ENCODE measurements at regions not wholly inside any gene's neighbourhood (a gene's known extent, or its start where the extent isn't known, plus 50 kb on each side); places are given as distances from the start of the nearest gene placed in this dataset.

- DNase-seq: no peak
- Histone ChIP-seq H4K20me1 (ENCODE audit: insufficient read depth, low read length) (no peaks in the 10 kb centered on the region), H3K9me3 (ENCODE audit: insufficient read depth, low read length, severe bottlenecking) (no peaks in the 10 kb centered on the region), H3K27me3 (ENCODE audit: insufficient read depth, low read length, poor library complexity) (no peaks in the 10 kb centered on the region), H3K4me1 (ENCODE audit: insufficient read depth, low read length) (no peaks in the 10 kb centered on the region), H3K79me2 (ENCODE audit: insufficient read depth, low read length) (no peaks in the 10 kb centered on the region), H3K4me3 (ENCODE audit: low read depth in 1 of 2, low read length in 2 of 2) (no peak overlapping the region), H3K27ac (ENCODE audit: low read length) (no peak overlapping the region), H3K36me3 (ENCODE audit: insufficient read depth, low read length) (no peaks in the 10 kb centered on the region), H2AFZ (ENCODE audit: low read depth, low read length) (no peak overlapping the region), H3K9ac (ENCODE audit: low read depth, low read length) (no peak overlapping the region), H3K4me2 (ENCODE audit: insufficient read depth, low read length) (no peak overlapping the region)
- no peak for ATAC-seq (ENCODE audit: insufficient read depth, low read depth)
- no peak for TF ChIP-seq CTCF (IDR thresholded peaks at IDR 0.05; ENCODE audit: borderline replicate concordance, extremely low read depth, low read length, poor library complexity, severe bottlenecking)
- no peak for TF ChIP-seq EZH2 (IDR thresholded peaks at IDR 0.05; ENCODE audit: borderline replicate concordance, low read depth, low read length, severe bottlenecking)
Measured at GRCh38 chr4:181760560-181760959, 482.6 kb upstream of the TENM3 start.

DNA sequence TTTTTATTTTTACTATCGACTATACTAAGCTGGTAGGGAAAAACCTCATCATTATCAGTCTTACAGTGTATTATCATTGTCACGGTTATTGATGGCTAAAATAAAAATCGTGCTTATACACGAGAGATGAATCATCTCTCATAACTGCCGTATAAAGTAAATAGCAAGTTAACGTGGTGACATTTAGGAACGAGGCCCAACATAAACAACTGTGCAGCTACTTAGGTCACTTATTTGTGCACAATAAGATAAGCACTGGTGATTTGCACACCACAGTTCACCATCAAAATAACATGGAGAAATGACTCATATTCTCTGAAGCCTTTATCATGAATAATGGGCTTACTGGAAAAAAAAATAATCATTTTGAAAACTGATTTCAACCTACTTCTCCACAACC is 482.0 kb upstream of the TENM3 start:
- H2AFZ ChIP-seq (ENCODE audit: low read depth, low read length): no peak overlapping the region
- no peaks in the 10 kb centered on the region for H3K36me3 ChIP-seq (ENCODE audit: insufficient read depth, low read length)
- no peak overlapping the region for H3K4me3 ChIP-seq (ENCODE audit: low read depth in 1 of 2, low read length in 2 of 2)
- H3K79me2 ChIP-seq (ENCODE audit: insufficient read depth, low read length): no peaks in the 10 kb centered on the region
- H3K27me3 ChIP-seq (ENCODE audit: insufficient read depth, low read length, poor library complexity): no peaks in the 10 kb centered on the region
- no peaks in the 10 kb centered on the region for H3K9me3 ChIP-seq (ENCODE audit: insufficient read depth, low read length, severe bottlenecking)
- H3K27ac ChIP-seq (ENCODE audit: low read length): no peak overlapping the region
- H3K9ac ChIP-seq (ENCODE audit: low read depth, low read length): no peak overlapping the region
- H3K4me1 ChIP-seq (ENCODE audit: insufficient read depth, low read length): no peaks in the 10 kb centered on the region
- DNase-seq (no peak), ATAC-seq (ENCODE audit: insufficient read depth, low read depth) (no peak)
- H3K4me2 ChIP-seq (ENCODE audit: insufficient read depth, low read length): no peak overlapping the region
- no peaks in the 10 kb centered on the region for H4K20me1 ChIP-seq (ENCODE audit: insufficient read depth, low read length)
- TF ChIP-seq EZH2 (IDR thresholded peaks at IDR 0.05; ENCODE audit: borderline replicate concordance, low read depth, low read length, severe bottlenecking) (no peak), CTCF (IDR thresholded peaks at IDR 0.05; ENCODE audit: borderline replicate concordance, extremely low read depth, low read length, poor library complexity, severe bottlenecking) (no peak)

GRCh38 chr4:181766061-181766548 is 477.1 kb upstream of the TENM3 start:
- Histone ChIP-seq H3K9me3 (ENCODE audit: insufficient read depth, low read length, severe bottlenecking) (no peaks in the 10 kb centered on the region), H3K27me3 (ENCODE audit: insufficient read depth, low read length, poor library complexity) (no peaks in the 10 kb centered on the region), H4K20me1 (ENCODE audit: insufficient read depth, low read length) (no peaks in the 10 kb centered on the region), H3K9ac (ENCODE audit: low read depth, low read length) (no peak overlapping the region), H3K4me2 (ENCODE audit: insufficient read depth, low read length) (no peak overlapping the region), H3K36me3 (ENCODE audit: insufficient read depth, low read length) (no peaks in the 10 kb centered on the region), H3K4me1 (ENCODE audit: insufficient read depth, low read length) (no peaks in the 10 kb centered on the region), H3K4me3 (ENCODE audit: low read depth in 1 of 2, low read length in 2 of 2) (no peak overlapping the region), H3K79me2 (ENCODE audit: insufficient read depth, low read length) (no peaks in the 10 kb centered on the region), H3K27ac (ENCODE audit: low read length) (no peak overlapping the region), H2AFZ (ENCODE audit: low read depth, low read length) (no peak overlapping the region)
- DNase-seq: no peak
- ATAC-seq (ENCODE audit: insufficient read depth, low read depth): no peak
- TF ChIP-seq EZH2 (IDR thresholded peaks at IDR 0.05; ENCODE audit: borderline replicate concordance, low read depth, low read length, severe bottlenecking): no peak
- no peak for TF ChIP-seq CTCF (IDR thresholded peaks at IDR 0.05; ENCODE audit: borderline replicate concordance, extremely low read depth, low read length, poor library complexity, severe bottlenecking)

DNA sequence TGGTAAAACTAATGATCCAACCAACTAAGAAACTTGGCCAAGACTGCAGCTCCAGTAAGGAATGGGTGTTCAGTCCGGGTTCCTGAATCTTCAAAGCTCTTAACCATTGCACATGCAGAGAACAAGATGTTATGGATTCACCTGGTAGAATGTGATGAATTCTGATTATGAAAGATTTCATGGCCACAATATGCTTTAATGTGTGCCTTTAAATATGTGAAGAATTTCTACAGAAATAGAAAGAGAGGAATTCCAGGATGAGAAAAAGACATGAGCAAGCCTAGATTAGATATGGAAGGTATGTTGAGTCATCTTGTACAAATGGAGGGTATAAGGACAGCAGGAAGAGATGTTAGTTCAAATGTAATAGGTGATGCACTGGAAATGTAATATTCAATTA is 472.2 kb upstream of the TENM3 start:
- no peaks in the 10 kb centered on the region for H3K79me2 ChIP-seq (ENCODE audit: insufficient read depth, low read length)
- H3K9ac ChIP-seq (ENCODE audit: low read depth, low read length): no peak overlapping the region
- no peak overlapping the region for H3K27ac ChIP-seq (ENCODE audit: low read length)
- H3K4me2 ChIP-seq (ENCODE audit: insufficient read depth, low read length): no peak overlapping the region
- no peak for DNase-seq
- H3K9me3 ChIP-seq (ENCODE audit: insufficient read depth, low read length, severe bottlenecking): no peaks in the 10 kb centered on the region
- ATAC-seq (ENCODE audit: insufficient read depth, low read depth): no peak
- H4K20me1 ChIP-seq (ENCODE audit: insufficient read depth, low read length): no peaks in the 10 kb centered on the region
- no peaks in the 10 kb centered on the region for H3K27me3 ChIP-seq (ENCODE audit: insufficient read depth, low read length, poor library complexity)
- no peaks in the 10 kb centered on the region for H3K4me1 ChIP-seq (ENCODE audit: insufficient read depth, low read length)
- TF ChIP-seq EZH2 (IDR thresholded peaks at IDR 0.05; ENCODE audit: borderline replicate concordance, low read depth, low read length, severe bottlenecking): no peak
- no peak for TF ChIP-seq CTCF (IDR thresholded peaks at IDR 0.05; ENCODE audit: borderline replicate concordance, extremely low read depth, low read length, poor library complexity, severe bottlenecking)
- no peak overlapping the region for H3K4me3 ChIP-seq (ENCODE audit: low read depth in 1 of 2, low read length in 2 of 2)
- H3K36me3 ChIP-seq (ENCODE audit: insufficient read depth, low read length): no peaks in the 10 kb centered on the region
- H2AFZ ChIP-seq (ENCODE audit: low read depth, low read length): no peak overlapping the region
